Spinal cord (tissue), 9 donors: ENCODE measurements at regions not wholly inside any gene's neighbourhood (a gene's known extent, or its start where the extent isn't known, plus 50 kb on each side); places are given as distances from the start of the nearest gene placed in this dataset.

ENCODE experiments used
- DNase-seq, 6 donors: peaks; one replicate each; pipeline versions ENCODE4 v3.0.0 to v3.0.0-alpha.2; 2013 to 2015; ENCODE audit warnings: low spot score in 6 of 6, low read depth in 4 of 6
- H3K27ac ChIP-seq: one replicate; pipeline ENCODE4 v1.5.1; 2013; ENCODE audit warnings: low read depth, low read length, control low read depth
- H3K27me3 ChIP-seq: one replicate; pipeline ENCODE4 v1.6.1; 2013; ENCODE audit warnings: low read length; ENCODE audit not compliant: control insufficient read depth, insufficient read depth
- H3K36me3 ChIP-seq: one replicate; pipeline ENCODE4 v1.6.1; 2013; ENCODE audit warnings: low read length; ENCODE audit not compliant: control insufficient read depth, insufficient read depth
- H3K4me1 ChIP-seq: one replicate; pipeline ENCODE4 v1.6.1; 2013; ENCODE audit warnings: low read length; ENCODE audit not compliant: control insufficient read depth, insufficient read depth
- H3K4me3 ChIP-seq: one replicate; pipeline ENCODE4 v1.5.1; 2013; ENCODE audit warnings: low read depth, low read length, control low read depth
- H3K9me3 ChIP-seq: one replicate; pipeline ENCODE4 v1.6.1; 2013; ENCODE audit warnings: low read length; ENCODE audit not compliant: control insufficient read depth, insufficient read depth
- WGBS: methylation state at CpG from one replicate; pipeline ENCODE4 v1.1.5; 2013; ENCODE audit warnings: missing lambda C conversion rate; ENCODE audit not compliant: insufficient coverage; 5-methylcytosine and 5-hydroxymethylcytosine counted together
- donor health status: healthy.

- H3K27me3 ChIP-seq: no peaks in the 10 kb centered on the region
- no peak overlapping the region for H3K4me3 ChIP-seq
- H3K4me1 ChIP-seq: peaks cover 3% of the 10 kb centered on the region
- WGBS: 56% methylated on average over 2 of the region's 3 CpGs
- H3K9me3 ChIP-seq: no peaks in the 10 kb centered on the region
- H3K36me3 ChIP-seq: no peaks in the 10 kb centered on the region
- DNase-seq: no peak
- no peak overlapping the region for H3K27ac ChIP-seq
Measured at GRCh38 chr10:25661632-25662031, 272.4 kb upstream of the MYO3A start.

GRCh38 chr10:25666276-25666675 is 267.8 kb upstream of the MYO3A start:
- Histone ChIP-seq H3K4me1 (peaks cover 3% of the 10 kb centered on the region), H3K27ac (no peak overlapping the region), H3K9me3 (no peaks in the 10 kb centered on the region), H3K4me3 (no peak overlapping the region), H3K36me3 (no peaks in the 10 kb centered on the region), H3K27me3 (no peaks in the 10 kb centered on the region)
- DNase-seq: peak in 3 of 6 donors; percentile 41 to 59 (median 49)
- whole genome bisulfite sequencing: 32% methylated on average over 3 of the region's 3 CpGs

- Histone ChIP-seq H3K27ac (no peak overlapping the region), H3K9me3 (no peaks in the 10 kb centered on the region), H3K36me3 (no peaks in the 10 kb centered on the region), H3K4me1 (no peaks in the 10 kb centered on the region), H3K27me3 (no peaks in the 10 kb centered on the region), H3K4me3 (no peak overlapping the region)
- no CpG with 5 or more reads among the region's 7 CpGs for WGBS
- DNase-seq: no peak
Measured at GRCh38 chr10:25675204-25675603, 258.8 kb upstream of the MYO3A start.

GRCh38 chr10:25675615-25676014 is 258.4 kb upstream of the MYO3A start:
- Histone ChIP-seq H3K27me3 (no peaks in the 10 kb centered on the region), H3K27ac (no peak overlapping the region), H3K4me1 (no peaks in the 10 kb centered on the region), H3K9me3 (no peaks in the 10 kb centered on the region), H3K36me3 (no peaks in the 10 kb centered on the region), H3K4me3 (no peak overlapping the region)
- no peak for DNase-seq
- 100% methylated on average over 1 of the region's 1 CpG for WGBS

- no peaks in the 10 kb centered on the region for H3K9me3 ChIP-seq
- no peaks in the 10 kb centered on the region for H3K36me3 ChIP-seq
- peaks cover 4% of the 10 kb centered on the region for H3K4me1 ChIP-seq
- H3K4me3 ChIP-seq: no peak overlapping the region
- no peak for DNase-seq
- no peaks in the 10 kb centered on the region for H3K27me3 ChIP-seq
- no peak overlapping the region for H3K27ac ChIP-seq
Measured at GRCh38 chr10:25678220-25678619, 255.8 kb upstream of the MYO3A start.

- Histone ChIP-seq H3K27me3 (no peaks in the 10 kb centered on the region), H3K36me3 (no peaks in the 10 kb centered on the region), H3K4me3 (no peak overlapping the region), H3K9me3 (no peaks in the 10 kb centered on the region), H3K27ac (no peak overlapping the region), H3K4me1 (peaks cover 4% of the 10 kb centered on the region)
- DNase-seq: no peak
- no CpG with 5 or more reads among the region's 2 CpGs for WGBS
Measured at GRCh38 chr10:25678666-25679065, 255.4 kb upstream of the MYO3A start.

- Histone ChIP-seq H3K4me3 (no peak overlapping the region), H3K27me3 (no peaks in the 10 kb centered on the region), H3K27ac (no peak overlapping the region), H3K36me3 (no peaks in the 10 kb centered on the region), H3K9me3 (no peaks in the 10 kb centered on the region), H3K4me1 (peaks cover 4% of the 10 kb centered on the region)
- 37% methylated on average over 3 of the region's 9 CpGs for WGBS
- peak; percentile 43 to 93 (median 64) for DNase-seq
Measured at GRCh38 chr10:25682203-25682851, 251.7 kb upstream of the MYO3A start.

- no peak for DNase-seq
- no peak overlapping the region for H3K4me3 ChIP-seq
- no peaks in the 10 kb centered on the region for H3K27me3 ChIP-seq
- WGBS: 90% methylated on average over 1 of the region's 4 CpGs
- H3K4me1 ChIP-seq: peaks cover 4% of the 10 kb centered on the region
- H3K9me3 ChIP-seq: no peaks in the 10 kb centered on the region
- no peaks in the 10 kb centered on the region for H3K36me3 ChIP-seq
- H3K27ac ChIP-seq: no peak overlapping the region
Measured at GRCh38 chr10:25683344-25683743, 250.7 kb upstream of the MYO3A start.

- Histone ChIP-seq H3K27me3 (no peaks in the 10 kb centered on the region), H3K4me1 (no peaks in the 10 kb centered on the region), H3K27ac (no peak overlapping the region), H3K36me3 (no peaks in the 10 kb centered on the region), H3K9me3 (no peaks in the 10 kb centered on the region), H3K4me3 (no peak overlapping the region)
- peak in 1 of 6 donors; percentile 59 for DNase-seq
- WGBS: no CpG with 5 or more reads among the region's 1 CpG
Measured at GRCh38 chr10:25687521-25687920, 246.5 kb upstream of the MYO3A start.

GRCh38 chr10:25689346-25690100 is 244.5 kb upstream of the MYO3A start:
- Histone ChIP-seq H3K27me3 (no peaks in the 10 kb centered on the region), H3K4me1 (no peaks in the 10 kb centered on the region), H3K27ac (no peak overlapping the region), H3K36me3 (no peaks in the 10 kb centered on the region), H3K4me3 (no peak overlapping the region), H3K9me3 (no peaks in the 10 kb centered on the region)
- DNase-seq: peak in 1 of 6 donors; percentile 62
- 69% methylated on average over 3 of the region's 3 CpGs for WGBS
